NAMALWA (cell line): ENCODE measurements at regions not wholly inside any gene's neighbourhood (a gene's known extent, or its start where the extent isn't known, plus 50 kb on each side); places are given as distances from the start of the nearest gene placed in this dataset.
A peak's percentile ranks its signal among the peaks of the same experiment; 100 is the strongest.

Experiments used
- DNase-seq: peaks from one replicate; pipeline ENCODE4 v3.0.0-alpha.2; 2015; ENCODE audit warnings: low spot score

- DNase-seq, result no peak
Observed at GRCh38 chr7:27299861-27300260, 57.3 kb downstream of the EVX1 start.

GRCh38 chr7:27300421-27300820 lies 57.8 kb downstream of the EVX1 start:
- DNase-seq, result no peak

- DNase-seq, result no peak
Observed at GRCh38 chr7:27302590-27302989, 60.0 kb downstream of the EVX1 start.

- no peak for DNase-seq
Observed at GRCh38 chr7:27303026-27303425, 60.4 kb downstream of the EVX1 start.

GRCh38 chr7:27305854-27306253 lies 63.3 kb downstream of the EVX1 start:
- no peak for DNase-seq

- DNase-seq, result no peak
Observed at GRCh38 chr7:27312820-27313219, 70.2 kb downstream of the EVX1 start.

- DNase-seq, result no peak
Observed at GRCh38 chr7:27314111-27314510, 71.5 kb downstream of the EVX1 start.

GRCh38 chr7:27315066-27315465 lies 72.5 kb downstream of the EVX1 start:
- no peak for DNase-seq

GRCh38 chr7:27316311-27316710 lies 73.7 kb downstream of the EVX1 start:
- peak; percentile 21 for DNase-seq

- DNase-seq, result no peak
Observed at GRCh38 chr7:27324246-27324645, 81.6 kb downstream of the EVX1 start.

GRCh38 chr7:27329909-27330308 lies 87.3 kb downstream of the EVX1 start:
- peak; percentile 19 for DNase-seq

- peak; percentile 18 for DNase-seq
Observed at GRCh38 chr7:27339478-27339877, 96.9 kb downstream of the EVX1 start.

GRCh38 chr7:27344471-27344870 lies 101.9 kb downstream of the EVX1 start:
- no peak for DNase-seq

GRCh38 chr7:27345164-27345887 lies 102.7 kb downstream of the EVX1 start:
- DNase-seq, result no peak

GRCh38 chr7:27345997-27346396 lies 103.4 kb downstream of the EVX1 start:
- DNase-seq, result no peak

- no peak for DNase-seq
Observed at GRCh38 chr7:27346531-27347275, 104.1 kb downstream of the EVX1 start.

GRCh38 chr7:27347276-27347640 lies 104.7 kb downstream of the EVX1 start:
- no peak for DNase-seq

GRCh38 chr7:27349621-27350020 lies 107.0 kb downstream of the EVX1 start:
- no peak for DNase-seq

- DNase-seq, result no peak
Observed at GRCh38 chr7:27351137-27351536, 108.5 kb downstream of the EVX1 start.

GRCh38 chr7:27351786-27352185 lies 109.2 kb downstream of the EVX1 start:
- DNase-seq, result no peak

GRCh38 chr7:27359181-27360125 lies 116.9 kb downstream of the EVX1 start:
- no peak for DNase-seq

GRCh38 chr7:27361522-27361921 lies 118.9 kb downstream of the EVX1 start:
- no peak for DNase-seq

- no peak for DNase-seq
Observed at GRCh38 chr7:27362026-27362425, 119.4 kb downstream of the EVX1 start.
